Nephron progenitor cell (in vitro differentiated cells): ENCODE measurements at regions not wholly inside any gene's neighbourhood (a gene's known extent, or its start where the extent isn't known, plus 50 kb on each side); places are given as distances from the start of the nearest gene placed in this dataset.

Experiments used
- DNase-seq: peaks from one replicate; pipeline ENCODE4 v3.0.0; 2021
- H3K27ac Mint-ChIP-seq: 2 replicates; pipeline ENCODE4 v1.8.0; 2021; ENCODE audit warnings: mild to moderate bottlenecking, moderate library complexity, mixed read lengths
- H3K27me3 Mint-ChIP-seq: 2 replicates; pipeline ENCODE4 v1.8.0; 2021; ENCODE audit warnings: mild to moderate bottlenecking, low read depth, mixed read lengths; ENCODE audit not compliant: poor library complexity
- H3K36me3 Mint-ChIP-seq: 2 replicates; pipeline ENCODE4 v1.8.0; 2021; ENCODE audit warnings: low read depth, mixed read lengths
- H3K4me1 Mint-ChIP-seq: 2 replicates; pipeline ENCODE4 v1.8.0; 2021; ENCODE audit warnings: mixed read lengths
- H3K4me3 Mint-ChIP-seq: 2 replicates; pipeline ENCODE4 v1.8.0; 2021; ENCODE audit warnings: mild to moderate bottlenecking, moderate library complexity, mixed read lengths
- H3K9me3 Mint-ChIP-seq: 2 replicates; pipeline ENCODE4 v1.8.0; 2021; ENCODE audit warnings: mild to moderate bottlenecking, moderate library complexity, mixed read lengths
- CTCF ChIP-seq: fragments of 200-600 bp; sonication (generic); IDR thresholded peaks from 2 replicates; pipeline ENCODE4 v1.5.0; 2021; ENCODE audit warnings: antibody characterized with exemption

GRCh38 chr1:212495766-212496494 lies 63.2 kb downstream of the NENF start:
- H3K9me3 Mint-ChIP-seq: no peaks in the 10 kb centered on the region
- H3K27me3 Mint-ChIP-seq: peaks cover 11% of the 10 kb centered on the region
- H3K27ac Mint-ChIP-seq: no peak overlapping the region
- H3K36me3 Mint-ChIP-seq: no peaks in the 10 kb centered on the region
- no peak for TF ChIP-seq CTCF
- peaks cover 23% of the 10 kb centered on the region for H3K4me1 Mint-ChIP-seq
- no peak overlapping the region for H3K4me3 Mint-ChIP-seq
- no peak for DNase-seq

- Mint-ChIP-seq H3K4me3 (no peak overlapping the region), H3K4me1 (peaks cover 18% of the 10 kb centered on the region), H3K27ac (peak overlapping the region; percentile 10), H3K27me3 (peaks cover 5% of the 10 kb centered on the region), H3K36me3 (no peaks in the 10 kb centered on the region), H3K9me3 (no peaks in the 10 kb centered on the region)
- TF ChIP-seq CTCF: no peak
- DNase-seq: no peak
Measured at GRCh38 chr1:212496682-212497081, 64.0 kb downstream of the NENF start.

GRCh38 chr1:212497553-212497952 lies 64.8 kb downstream of the NENF start:
- H3K4me1 Mint-ChIP-seq: peaks cover 16% of the 10 kb centered on the region
- H3K9me3 Mint-ChIP-seq: no peaks in the 10 kb centered on the region
- H3K4me3 Mint-ChIP-seq: no peak overlapping the region
- H3K36me3 Mint-ChIP-seq: no peaks in the 10 kb centered on the region
- no peak for TF ChIP-seq CTCF
- peaks cover 4% of the 10 kb centered on the region for H3K27me3 Mint-ChIP-seq
- H3K27ac Mint-ChIP-seq: peak overlapping the region; percentile 46
- no peak for DNase-seq

- Mint-ChIP-seq H3K9me3 (no peaks in the 10 kb centered on the region), H3K4me1 (peaks cover 16% of the 10 kb centered on the region), H3K4me3 (no peak overlapping the region), H3K27me3 (peaks cover 4% of the 10 kb centered on the region), H3K27ac (no peak overlapping the region), H3K36me3 (no peaks in the 10 kb centered on the region)
- TF ChIP-seq CTCF: no peak
- DNase-seq: no peak
Measured at GRCh38 chr1:212498283-212499040, 65.7 kb downstream of the NENF start.

- H3K4me3 Mint-ChIP-seq: no peak overlapping the region
- DNase-seq: no peak
- H3K36me3 Mint-ChIP-seq: no peaks in the 10 kb centered on the region
- H3K27me3 Mint-ChIP-seq: peaks cover 4% of the 10 kb centered on the region
- no peak overlapping the region for H3K27ac Mint-ChIP-seq
- no peaks in the 10 kb centered on the region for H3K9me3 Mint-ChIP-seq
- no peak for TF ChIP-seq CTCF
- peaks cover 16% of the 10 kb centered on the region for H3K4me1 Mint-ChIP-seq
Measured at GRCh38 chr1:212500351-212500750, 67.6 kb downstream of the NENF start.

- Mint-ChIP-seq H3K4me3 (no peak overlapping the region), H3K4me1 (peaks cover 11% of the 10 kb centered on the region)
Measured at GRCh38 chr1:212500983-212501382, 68.3 kb downstream of the NENF start.

More at GRCh38 chr1:212500983-212501382, 68.3 kb downstream of the NENF start:
- Mint-ChIP-seq H3K36me3 (no peaks in the 10 kb centered on the region), H3K27ac (no peak overlapping the region), H3K27me3 (peaks cover 4% of the 10 kb centered on the region), H3K9me3 (no peaks in the 10 kb centered on the region)
- TF ChIP-seq CTCF: no peak
- DNase-seq: no peak
